HPDE6-E6E7 (cell line): ENCODE measurements at regions not wholly inside any gene's neighbourhood (a gene's known extent, or its start where the extent isn't known, plus 50 kb on each side); places are given as distances from the start of the nearest gene placed in this dataset.

ENCODE experiments used
- DNase-seq: peaks from one replicate; pipeline ENCODE4 v3.0.0; 2011; ENCODE audit warnings: missing footprints; ENCODE audit errors: extremely low spot score

DNA sequence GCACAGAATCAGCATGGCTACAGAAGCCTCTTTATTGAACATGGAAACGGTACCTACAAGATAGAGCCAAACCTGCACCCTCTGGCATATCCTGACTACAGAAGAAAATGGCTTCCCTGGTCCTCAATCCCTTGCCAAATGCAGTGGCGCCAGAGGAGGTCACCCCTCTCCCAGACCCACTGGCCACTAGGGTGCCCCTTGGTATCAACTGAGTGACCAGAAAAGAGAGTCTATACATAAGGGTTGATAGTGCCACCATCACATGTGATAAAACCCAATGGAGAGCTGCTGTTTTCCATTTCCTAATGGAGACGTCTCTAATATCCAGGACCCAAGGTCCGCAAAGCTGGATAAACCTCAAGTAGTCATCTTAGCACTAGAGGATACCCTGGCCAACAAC, 52.7 kb upstream of the ALK start:
- DNase-seq, result no peak

- DNase-seq, result no peak
Measured at GRCh38 chr2:29977284-29977683, 55.9 kb upstream of the ALK start.

DNA sequence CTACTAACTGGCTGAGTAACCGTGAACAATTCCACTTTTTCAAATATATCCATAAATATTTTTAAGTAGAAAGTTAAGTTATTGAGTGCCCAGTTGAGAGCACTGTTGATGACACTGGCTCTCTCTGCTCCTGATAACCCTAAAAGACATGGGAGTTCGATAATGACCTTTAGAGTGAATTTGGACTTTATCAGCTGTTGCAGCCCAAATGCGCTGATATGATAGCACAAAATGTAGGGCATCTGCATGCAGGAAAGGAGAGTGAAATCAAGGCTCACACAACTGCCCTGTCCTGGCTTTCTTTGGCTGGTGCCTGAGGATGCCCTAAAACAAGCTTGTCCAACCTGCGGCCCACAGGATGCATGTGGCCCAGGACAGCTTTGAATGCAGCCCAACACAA, 60.0 kb upstream of the ALK start:
- DNase-seq, result no peak

- DNase-seq, result no peak
Measured at GRCh38 chr2:29983308-29983707, 61.9 kb upstream of the ALK start.

DNA sequence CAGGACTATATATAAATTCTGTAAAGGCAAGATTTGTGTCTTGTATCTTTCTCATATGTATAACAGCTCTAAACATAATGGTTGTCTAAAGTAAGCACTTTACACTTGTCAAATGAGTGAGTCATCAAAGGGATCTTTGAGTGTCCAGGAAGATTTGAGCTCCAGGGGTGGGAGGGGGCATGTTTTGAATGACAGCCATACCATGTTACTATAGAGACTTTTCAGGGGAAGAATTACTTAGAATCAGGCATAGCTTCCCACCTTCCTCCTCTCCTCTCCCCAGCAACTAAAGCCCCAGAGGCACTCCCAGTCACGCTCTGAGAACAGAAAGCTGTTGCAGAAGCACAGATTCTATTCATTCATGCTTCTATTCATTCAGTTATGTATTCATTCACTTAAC, 65.8 kb upstream of the ALK start:
- DNase-seq, result no peak

GRCh38 chr2:29990129-29990528, 68.7 kb upstream of the ALK start:
- no peak for DNase-seq

DNA sequence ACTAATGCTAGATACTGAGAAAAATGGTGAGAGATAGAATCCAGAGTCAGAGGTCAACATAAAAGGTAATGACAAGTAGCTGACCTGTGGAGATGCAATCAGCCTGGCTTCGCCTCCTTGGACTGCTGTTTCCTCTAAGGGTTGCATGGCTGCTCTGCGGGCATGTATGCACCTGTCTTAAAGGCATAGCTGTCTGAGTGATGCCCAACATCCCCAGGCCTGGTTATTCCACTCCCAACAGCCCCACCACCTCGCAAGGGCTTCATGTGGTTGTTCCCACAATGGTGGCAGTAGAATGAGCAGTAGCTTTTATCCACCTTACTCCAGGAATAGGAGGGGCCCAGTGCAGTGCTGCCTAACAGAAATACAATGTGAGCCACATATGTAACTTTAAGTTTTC, 69.7 kb upstream of the ALK start:
- DNase-seq, result no peak

GRCh38 chr2:29995241-29995640, 73.9 kb upstream of the ALK start:
- no peak for DNase-seq

DNA sequence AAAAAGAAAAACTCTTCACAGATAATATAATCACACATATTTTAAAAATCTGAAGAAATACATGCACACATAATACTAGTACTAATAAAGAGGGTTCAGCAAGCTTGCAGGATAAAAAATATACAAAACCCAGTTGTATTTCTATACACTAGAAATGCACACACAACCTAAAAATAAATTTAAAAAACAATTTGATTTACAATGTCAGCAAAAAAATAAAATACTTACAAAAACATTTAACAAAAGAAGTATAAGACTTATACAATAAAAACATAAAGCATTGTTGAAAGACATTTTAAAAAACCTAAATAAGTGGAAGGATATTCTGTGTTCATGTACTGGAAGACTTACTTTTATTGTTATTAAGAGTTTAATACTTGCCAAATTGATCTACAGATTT, 81.7 kb upstream of the ALK start:
- DNase-seq, result no peak

GRCh38 chr2:30022444-30023071, 101.2 kb upstream of the ALK start:
- DNase-seq, result no peak

DNA sequence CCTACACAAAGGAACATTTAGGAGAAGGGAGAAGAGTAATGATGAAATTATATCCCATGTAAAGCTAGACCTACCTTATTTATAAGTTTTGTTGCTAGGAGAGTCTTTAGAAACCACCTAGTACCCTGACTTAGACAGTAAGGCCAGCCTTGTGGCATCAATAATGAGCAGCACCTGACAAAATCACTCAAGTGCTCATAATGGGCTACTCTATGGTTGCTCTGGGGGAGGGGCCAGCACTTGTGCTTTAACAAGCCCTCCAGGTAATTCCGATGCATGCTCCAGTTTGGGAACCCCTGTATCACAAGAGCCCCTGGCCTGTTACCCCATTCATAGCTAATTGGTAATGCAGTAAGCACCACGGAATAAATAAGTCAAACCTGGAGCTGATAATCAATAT, 102.9 kb upstream of the ALK start:
- DNase-seq, result no peak

GRCh38 chr2:30026091-30027055, 105.0 kb upstream of the ALK start:
- DNase-seq, result peak; percentile 54

DNA sequence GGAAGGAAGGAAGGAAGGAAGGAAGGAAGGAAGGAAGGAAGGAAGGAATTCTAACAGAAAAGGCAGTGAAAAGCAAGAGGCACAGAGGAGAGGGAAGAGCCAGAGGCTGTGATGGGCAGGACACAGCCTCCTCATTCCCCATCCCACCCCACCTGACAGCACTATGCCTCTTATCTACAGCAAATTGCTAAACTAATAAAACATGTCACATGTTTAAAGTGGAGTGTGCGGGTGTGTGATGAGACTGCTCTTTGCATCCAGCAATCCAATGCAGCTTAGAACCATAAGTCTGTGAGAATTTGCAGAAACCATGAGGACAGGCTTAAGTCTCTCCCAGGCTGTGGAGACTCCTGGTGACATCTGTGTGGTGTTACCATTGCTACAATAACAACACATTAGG, 108.4 kb upstream of the ALK start:
- DNase-seq, result no peak

- no peak for DNase-seq
Measured at GRCh38 chr2:30030361-30030760, 109.0 kb upstream of the ALK start.

DNA sequence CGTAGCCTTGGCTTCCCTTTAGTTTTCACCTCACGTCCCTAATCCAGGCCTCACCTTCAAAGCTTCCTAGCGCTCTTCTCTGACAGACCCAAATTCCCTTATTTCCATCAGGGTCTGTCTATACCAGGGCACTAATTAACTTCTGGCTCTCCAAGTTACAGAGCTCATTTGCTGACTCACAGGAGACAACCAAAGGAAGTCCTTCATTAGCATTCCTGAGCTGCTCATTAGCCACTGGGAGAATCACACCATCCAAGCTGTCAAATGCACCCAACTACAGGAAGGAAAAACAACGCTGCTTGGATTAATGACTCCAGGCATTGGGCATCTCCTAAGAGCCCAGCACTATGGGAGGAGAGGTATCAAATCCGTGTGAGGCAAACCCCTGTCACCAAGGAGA, 109.8 kb upstream of the ALK start:
- DNase-seq, result no peak

DNA sequence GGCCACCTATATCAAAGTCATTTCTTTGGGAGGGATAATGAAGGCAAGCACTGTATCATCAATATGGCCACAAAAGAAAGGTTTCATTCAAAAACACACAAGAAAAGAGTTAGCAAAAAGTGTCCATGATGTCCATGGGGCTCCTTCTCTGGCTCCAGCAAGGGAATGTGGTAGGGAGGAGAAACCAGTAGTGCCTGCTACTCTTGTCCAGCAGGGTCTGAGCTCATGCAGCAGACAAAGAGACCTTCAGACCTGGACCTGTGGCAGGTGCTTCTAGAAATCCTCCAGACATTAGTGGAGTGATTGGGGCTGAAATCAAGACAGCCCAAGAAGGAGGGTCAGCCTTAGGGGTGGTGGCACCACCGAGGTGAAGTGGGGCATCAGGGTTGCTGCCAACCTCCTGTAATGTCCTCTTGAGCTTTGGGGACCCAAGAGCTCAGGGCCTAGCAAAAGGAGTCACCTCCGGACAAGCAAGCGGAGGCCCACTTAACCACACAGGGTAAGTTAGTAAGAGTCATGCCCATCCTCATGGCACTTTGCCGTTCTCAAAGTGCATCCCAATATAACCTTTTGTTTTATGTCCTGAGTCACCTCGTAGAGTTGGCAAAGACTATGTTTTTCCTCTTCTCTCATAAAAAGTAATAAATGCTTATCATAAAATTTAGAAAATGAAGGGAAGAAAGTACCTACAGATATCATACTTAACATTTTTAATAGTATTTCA, 112.6 kb upstream of the YPEL5 start:
- DNase-seq, result no peak

- no peak for DNase-seq
Measured at GRCh38 chr2:30037016-30037415, 109.8 kb upstream of the YPEL5 start.

DNA sequence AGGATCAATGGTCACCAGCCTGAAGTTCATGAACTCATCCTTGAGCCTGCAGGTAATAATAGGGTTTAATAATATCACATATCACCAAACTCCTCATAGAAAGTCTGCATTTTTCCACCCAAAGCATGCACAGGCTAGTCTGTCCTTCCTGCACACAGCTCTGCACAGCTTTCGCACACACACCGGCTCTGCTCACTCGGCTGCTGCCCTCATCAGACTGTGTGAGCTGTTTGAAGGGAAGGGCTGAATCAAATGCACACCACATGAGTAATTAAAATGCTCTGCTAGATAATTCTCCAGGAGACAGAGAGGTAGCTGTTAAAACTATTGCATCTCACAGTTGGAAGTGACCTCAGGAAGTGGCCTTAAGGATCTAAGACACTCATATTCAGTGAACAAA, 108.4 kb upstream of the YPEL5 start:
- no peak for DNase-seq

DNA sequence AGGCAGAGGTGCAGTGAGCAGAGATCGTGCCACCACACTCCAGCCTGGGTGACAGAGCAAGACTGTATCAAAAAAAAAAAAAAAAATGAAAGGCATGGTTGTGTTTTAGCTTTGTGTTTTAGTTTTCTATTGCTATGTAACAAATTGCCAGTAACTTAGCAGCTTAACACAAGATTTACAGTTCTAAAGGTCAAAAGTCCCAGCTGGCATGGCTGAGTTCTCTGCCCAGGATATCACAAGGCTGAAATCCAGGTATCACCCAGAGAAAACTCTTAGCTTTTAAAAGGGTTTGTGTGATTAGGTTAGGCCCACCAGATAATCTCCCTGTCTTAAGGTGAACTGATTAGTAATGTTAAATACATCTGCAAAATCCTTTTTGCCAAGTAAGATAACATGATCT, 107.7 kb upstream of the YPEL5 start:
- DNase-seq, result no peak

GRCh38 chr2:30040147-30040546, 106.7 kb upstream of the YPEL5 start:
- no peak for DNase-seq

GRCh38 chr2:30041884-30042283, 104.9 kb upstream of the YPEL5 start:
- no peak for DNase-seq

DNA sequence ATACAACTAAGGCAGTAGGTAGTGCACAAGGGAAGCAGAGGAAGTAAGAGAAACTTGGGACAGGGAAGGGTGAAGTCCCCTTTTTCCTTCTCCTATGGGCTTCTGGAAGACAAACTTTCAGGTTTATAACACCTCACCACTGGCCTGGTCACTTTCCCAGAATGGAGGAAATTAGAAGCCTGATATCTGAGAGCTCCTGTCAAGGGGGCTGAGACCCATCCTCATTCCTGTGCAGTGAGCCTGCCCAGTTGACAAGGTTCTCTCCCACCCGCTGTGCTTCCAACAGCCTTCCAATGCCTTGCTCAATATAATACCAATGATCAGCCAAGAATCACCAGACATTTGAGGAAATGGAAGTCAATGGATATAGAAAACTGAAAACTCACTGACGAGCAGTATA, 100.4 kb upstream of the YPEL5 start:
- DNase-seq, result no peak

DNA sequence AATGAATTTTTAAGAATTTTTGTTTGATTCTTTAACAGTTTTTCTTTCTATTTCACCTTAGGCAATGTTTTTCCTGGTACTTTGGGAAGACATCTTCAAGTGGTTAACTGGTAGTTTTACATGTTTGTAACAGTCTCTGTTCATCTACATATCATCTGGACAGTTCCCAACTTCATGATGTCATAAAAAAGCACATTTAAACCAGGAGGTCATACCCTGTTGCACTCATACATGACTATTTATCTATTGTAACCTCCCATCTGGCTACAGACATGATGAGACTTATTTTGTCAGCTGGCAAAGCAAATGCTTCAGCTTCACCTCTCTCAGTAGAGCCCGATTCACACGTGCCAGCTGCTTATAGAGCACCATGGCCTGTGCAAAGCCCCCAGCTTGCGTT, 99.8 kb upstream of the YPEL5 start:
- DNase-seq, result no peak
